ENCODE measurements at regions not wholly inside any gene's neighbourhood (a gene's known extent, or its start where the extent isn't known, plus 50 kb on each side); places are given as distances from the start of the nearest gene placed in this dataset.

GRCh38 chr18:78689606-78690005 lies 290.0 kb upstream of the SALL3 start:
- TF ChIP-seq CTCF (IDR thresholded peaks at IDR 0.05) (no peak), EP300 (IDR thresholded peaks at IDR 0.05; ENCODE audit: low read depth) (no peak)
- H3K27me3 ChIP-seq: no peaks in the 10 kb centered on the region
- no peak overlapping the region for H3K4me3 ChIP-seq
- no peaks in the 10 kb centered on the region for H3K9me3 ChIP-seq
- no peaks in the 10 kb centered on the region for H3K36me3 ChIP-seq
- intact Hi-C loops (cut with DNase I; ENCODE audit: low total_unique reads) (no loop called here), in situ Hi-C loops (cut with MboI; ENCODE audit: low pct_ligation_motif_present in 1 of 4, low pct_unique_long_range_greater_than_20kb in 1 of 4, low sequenced_read_pairs in 3 of 4) (no loop called here)
- no peak overlapping the region for H3K27ac ChIP-seq
- 93% methylated on average over 15 of the region's 15 CpGs; no CpG with 5 or more reads in 1 of the 2 donors for WGBS, 2 donors (ENCODE audit: low coverage in 1 of 2)
- no peaks in the 10 kb centered on the region for H3K4me1 ChIP-seq
- no peak for DNase-seq

- Histone ChIP-seq H3K9me3 (no peaks in the 10 kb centered on the region), H3K27me3 (no peaks in the 10 kb centered on the region), H3K4me1 (no peaks in the 10 kb centered on the region), H3K36me3 (no peaks in the 10 kb centered on the region), H3K4me3 (no peak overlapping the region), H3K27ac (no peak overlapping the region)
- 29 to 40% methylated on average over 1 of the region's 1 CpG for WGBS, 2 donors (ENCODE audit: low coverage in 1 of 2)
- in situ Hi-C loops (cut with MboI; ENCODE audit: low pct_ligation_motif_present in 1 of 4, low pct_unique_long_range_greater_than_20kb in 1 of 4, low sequenced_read_pairs in 3 of 4): no loop called here
- no peak for DNase-seq
- TF ChIP-seq POLR2A (IDR thresholded peaks at IDR 0.05) (no peak), CTCF (IDR thresholded peaks at IDR 0.05) (no peak), POLR2AphosphoS5 (IDR thresholded peaks at IDR 0.05) (no peak), EP300 (IDR thresholded peaks at IDR 0.05; ENCODE audit: low read depth) (no peak)
- intact Hi-C loops (cut with DNase I; ENCODE audit: low total_unique reads): no loop called here
Measured at GRCh38 chr18:78692105-78692504, 287.5 kb upstream of the SALL3 start.

- Histone ChIP-seq H3K36me3 (no peaks in the 10 kb centered on the region), H3K4me1 (no peaks in the 10 kb centered on the region), H3K9me3 (no peaks in the 10 kb centered on the region), H3K4me3 (no peak overlapping the region), H3K27me3 (no peaks in the 10 kb centered on the region), H3K27ac (no peak overlapping the region)
- WGBS, 2 donors (ENCODE audit: low coverage in 1 of 2): 86% methylated on average over 7 of the region's 7 CpGs; no CpG with 5 or more reads in 1 of the 2 donors
- no peak for DNase-seq
- in situ Hi-C loops (cut with MboI; ENCODE audit: low pct_ligation_motif_present in 1 of 4, low pct_unique_long_range_greater_than_20kb in 1 of 4, low sequenced_read_pairs in 3 of 4) (no loop called here), intact Hi-C loops (cut with DNase I; ENCODE audit: low total_unique reads) (no loop called here)
- TF ChIP-seq EP300 (IDR thresholded peaks at IDR 0.05; ENCODE audit: low read depth) (no peak), CTCF (IDR thresholded peaks at IDR 0.05) (no peak), POLR2A (IDR thresholded peaks at IDR 0.05) (no peak), POLR2AphosphoS5 (IDR thresholded peaks at IDR 0.05) (no peak)
Measured at GRCh38 chr18:78693429-78693828, 286.2 kb upstream of the SALL3 start.

DNA sequence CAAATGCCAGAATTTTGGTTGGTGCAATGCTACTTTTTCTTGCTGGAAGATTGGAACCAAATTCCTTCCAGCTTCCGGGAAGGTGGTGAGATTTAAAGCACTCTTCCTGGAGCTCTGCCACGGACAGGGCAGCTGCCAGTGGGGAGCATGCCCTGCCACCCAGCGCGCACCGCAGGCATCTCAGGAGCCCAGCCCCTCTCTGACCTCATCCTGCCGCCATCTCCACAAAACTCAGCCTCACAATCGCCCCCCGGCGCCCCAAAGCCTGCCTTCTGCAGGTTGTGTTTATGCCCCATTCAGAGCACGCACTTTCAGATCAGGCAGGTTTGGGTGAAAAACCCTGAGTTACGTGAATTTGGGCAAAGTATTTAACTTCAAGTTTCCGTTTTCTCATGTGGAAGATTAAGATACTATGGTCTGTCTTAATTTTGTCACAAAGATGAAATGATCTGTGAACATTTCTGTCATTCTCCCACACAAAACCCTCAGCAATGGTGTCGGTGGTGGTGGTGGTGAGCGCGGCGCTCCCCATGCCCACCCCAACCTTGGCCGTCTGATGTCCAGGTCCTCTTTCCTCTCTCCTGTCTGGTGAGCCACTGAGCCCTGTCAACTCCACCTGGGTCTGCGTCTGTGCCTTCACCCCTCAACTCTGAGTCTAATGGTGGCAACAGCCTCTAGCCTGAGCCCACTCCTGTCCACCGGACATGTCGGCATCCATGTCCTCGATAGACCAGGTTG lies 282.8 kb upstream of the SALL3 start:
- H3K27ac ChIP-seq: no peak overlapping the region
- intact Hi-C loops (cut with DNase I; ENCODE audit: low total_unique reads) (no loop called here), in situ Hi-C loops (cut with MboI; ENCODE audit: low pct_ligation_motif_present in 1 of 4, low pct_unique_long_range_greater_than_20kb in 1 of 4, low sequenced_read_pairs in 3 of 4) (no loop called here)
- H3K36me3 ChIP-seq: no peaks in the 10 kb centered on the region
- no peaks in the 10 kb centered on the region for H3K9me3 ChIP-seq
- no peak overlapping the region for H3K4me3 ChIP-seq
- WGBS, 2 donors (ENCODE audit: low coverage in 1 of 2): 92 to 100% methylated on average over 3 to 21 of the region's 21 CpGs
- peaks cover 3% of the 10 kb centered on the region for H3K27me3 ChIP-seq
- no peaks in the 10 kb centered on the region for H3K4me1 ChIP-seq
- DNase-seq: no peak
- no peak for TF ChIP-seq POLR2A (IDR thresholded peaks at IDR 0.05)
- TF ChIP-seq POLR2AphosphoS5 (IDR thresholded peaks at IDR 0.05): no peak
- TF ChIP-seq EP300 (IDR thresholded peaks at IDR 0.05; ENCODE audit: low read depth): no peak
- TF ChIP-seq CTCF (IDR thresholded peaks at IDR 0.05): no peak
